Bone marrow (tissue), 2 donors: ENCODE measurements at regions not wholly inside any gene's neighbourhood (a gene's known extent, or its start where the extent isn't known, plus 50 kb on each side); places are given as distances from the start of the nearest gene placed in this dataset.
"Not testable (repeated sequence)": the region's sequence is repeated elsewhere in the genome, so short reads cannot be mapped to it uniquely, and the experiment has no call there.

ENCODE experiments used
- DNase-seq, 2 donors: peaks; one replicate each; lab custom pipeline; 2025; lab: John Stamatoyannopoulos, UW

DNA sequence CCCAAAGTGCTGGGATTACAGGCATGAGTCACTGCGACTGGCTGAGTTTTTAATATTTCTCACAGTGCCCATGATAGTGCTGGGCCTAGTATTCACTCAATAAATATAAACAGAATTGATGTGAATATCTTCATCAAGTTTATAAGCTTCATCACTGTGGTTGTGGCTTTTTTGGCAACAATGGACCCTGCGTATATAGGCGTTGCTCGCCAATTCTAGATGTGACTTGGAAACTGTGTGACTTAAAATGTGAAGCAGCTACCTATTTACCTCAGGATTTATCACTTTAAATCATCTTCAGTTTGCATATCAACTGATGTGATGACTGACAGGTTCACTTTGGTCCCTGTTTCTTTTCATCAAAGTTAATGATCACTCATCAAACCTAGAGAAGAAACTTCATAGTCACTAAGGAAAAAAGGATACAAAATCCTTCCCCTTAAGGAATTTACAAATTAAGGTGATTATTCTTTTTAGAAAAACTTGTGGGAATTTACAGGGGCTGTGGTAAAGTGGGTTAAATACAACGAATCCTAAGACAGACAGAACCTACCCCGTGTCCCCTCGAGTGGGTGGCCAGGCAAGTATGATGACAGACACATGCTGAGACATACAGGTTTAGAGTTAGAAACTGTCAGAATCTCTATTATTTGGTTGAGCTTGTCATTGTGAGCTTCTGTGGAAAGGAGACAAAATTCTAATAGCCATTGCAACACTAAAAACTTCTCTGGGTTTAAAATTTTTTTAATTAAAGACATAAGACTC is 101.3 kb downstream of the AKAP11 start:
- DNase-seq: no peak

DNA sequence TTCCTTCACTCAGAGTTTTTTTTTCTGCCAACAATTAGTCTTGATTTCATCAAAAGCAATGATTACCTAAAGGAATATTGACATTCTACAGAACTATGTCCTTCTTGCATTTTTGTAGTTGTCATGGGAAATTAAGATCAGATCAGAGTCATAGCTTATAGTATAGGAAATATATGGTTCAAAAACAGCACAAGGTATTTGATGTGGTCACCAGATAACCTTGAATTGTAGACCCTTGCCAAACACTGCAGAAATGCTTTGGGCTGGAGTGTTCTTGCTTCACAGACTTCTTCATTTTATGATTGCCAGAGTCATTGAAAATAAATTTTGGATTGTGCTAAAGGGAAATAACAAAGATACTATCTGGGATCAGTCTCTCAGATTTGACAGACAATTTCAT is 103.7 kb downstream of the AKAP11 start:
- no peak for DNase-seq

DNA sequence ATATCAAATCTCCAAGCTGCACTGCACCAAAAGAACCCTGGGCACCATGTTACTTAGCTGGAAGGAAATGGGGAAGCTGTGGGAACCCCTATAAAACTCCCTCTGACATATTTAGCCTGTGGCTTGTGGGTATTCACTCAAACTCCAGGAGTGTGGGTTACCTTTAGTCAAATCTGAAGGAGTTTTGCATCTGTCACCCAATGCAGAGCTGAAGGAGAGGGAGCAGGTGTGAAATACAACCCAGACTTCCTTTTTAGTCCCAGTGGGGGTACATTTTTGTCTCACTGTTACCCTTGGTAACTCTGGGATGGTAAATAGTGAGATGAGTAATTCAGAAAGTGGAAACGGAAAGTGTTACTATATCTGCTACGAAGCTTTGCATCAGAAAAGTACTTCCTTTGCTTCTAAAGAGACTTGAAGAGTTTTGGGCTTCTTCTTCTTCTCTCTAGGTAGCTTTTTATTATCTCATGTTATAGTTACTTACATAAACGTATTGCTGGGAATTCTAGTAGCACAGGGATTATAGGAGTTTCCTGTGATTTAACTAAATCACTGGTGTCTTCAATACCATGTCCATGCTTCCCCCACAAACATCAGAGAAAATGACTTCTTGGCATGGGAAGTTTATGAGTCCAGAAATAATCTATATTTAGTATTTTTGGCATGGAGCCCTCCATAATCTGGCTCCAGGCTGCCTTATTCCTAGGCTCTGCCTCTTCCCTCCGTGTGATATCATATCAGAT is 105.9 kb downstream of the AKAP11 start:
- DNase-seq: no peak

DNA sequence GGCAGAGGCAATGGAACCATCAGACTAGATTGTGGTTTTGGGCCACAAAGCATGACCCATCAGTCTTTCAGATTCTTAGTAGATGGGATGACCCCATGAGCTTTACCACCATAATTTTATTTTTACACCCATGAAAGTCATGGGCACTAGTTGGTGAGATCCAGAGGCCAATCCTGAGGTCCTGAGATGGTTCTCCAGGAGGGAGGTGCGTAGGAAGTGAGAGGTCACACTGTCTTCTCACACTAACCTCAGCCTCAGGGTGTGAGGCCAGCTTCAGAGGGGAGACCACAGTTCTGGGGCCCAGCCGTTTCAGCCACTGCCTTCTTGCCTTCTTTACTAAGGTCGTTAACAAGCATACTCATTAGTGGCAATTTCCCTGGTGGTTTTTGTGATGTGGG is 106.4 kb downstream of the AKAP11 start:
- no peak for DNase-seq

DNA sequence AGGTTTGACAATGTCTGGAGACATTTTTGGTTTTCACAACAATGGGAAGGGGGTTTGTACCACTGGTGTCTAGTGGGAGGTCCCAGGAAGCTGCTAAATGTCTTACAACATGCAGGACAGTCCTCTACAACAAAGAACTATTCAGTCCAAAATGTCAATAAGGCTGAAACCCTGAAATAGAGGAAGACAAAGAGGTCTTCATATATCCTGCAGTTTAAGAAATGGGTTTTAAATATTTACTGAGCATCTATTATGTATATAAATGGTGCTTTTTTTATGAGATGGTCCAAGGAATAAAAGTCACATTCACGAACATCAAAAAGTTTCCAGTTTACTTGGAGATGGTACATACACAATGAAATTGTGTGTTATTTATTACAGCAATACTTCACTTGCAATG is 107.3 kb downstream of the AKAP11 start:
- no peak for DNase-seq

DNA sequence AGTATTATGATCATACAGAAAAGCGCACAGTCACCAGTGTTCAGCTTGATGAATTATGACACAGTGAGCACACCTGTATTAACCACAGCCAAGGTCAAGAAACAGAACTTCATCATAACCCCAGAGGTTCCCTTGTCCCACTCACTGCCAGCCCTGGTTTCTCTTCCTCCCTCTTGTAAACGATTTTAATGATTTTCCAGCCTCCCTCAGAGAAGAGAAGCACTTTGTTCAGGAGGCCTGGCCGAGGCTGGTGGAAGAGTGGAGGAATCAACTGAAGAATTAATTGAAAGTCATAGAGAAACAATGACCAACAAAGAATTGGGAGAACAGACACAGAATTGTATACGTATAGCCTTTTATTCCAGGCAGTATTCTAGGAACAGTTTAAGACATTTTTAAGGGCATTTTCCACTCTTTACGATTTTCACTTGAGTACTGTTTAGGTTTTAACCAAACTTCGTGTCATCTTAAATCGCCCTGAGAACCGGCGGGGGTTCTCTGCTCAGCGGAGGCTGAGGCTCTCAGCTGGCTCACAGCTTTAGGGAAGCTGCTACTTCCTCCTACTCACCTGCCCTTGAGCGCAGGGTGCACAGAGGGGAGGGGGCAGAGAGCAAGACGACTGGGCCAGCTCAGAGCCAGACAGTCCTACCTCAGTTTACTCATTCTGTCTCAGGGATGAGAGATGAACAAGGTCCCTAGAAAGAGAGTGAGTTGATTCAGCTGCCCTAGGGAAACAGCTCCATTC is 108.6 kb downstream of the AKAP11 start:
- no peak for DNase-seq

DNA sequence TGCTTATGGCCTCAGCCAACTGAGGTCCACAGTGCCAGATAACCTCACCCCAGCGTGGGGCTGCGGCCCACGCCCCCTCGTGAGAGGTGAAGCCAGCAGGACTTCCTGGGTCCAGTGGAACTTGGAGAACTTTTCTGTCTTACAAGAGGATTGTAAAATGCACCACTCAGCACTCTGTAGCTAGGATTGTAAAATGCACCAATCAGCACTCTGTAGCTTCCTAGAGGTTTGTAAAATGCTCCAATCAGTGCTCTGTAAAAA is 109.1 kb downstream of the AKAP11 start:
- DNase-seq: no peak

DNA sequence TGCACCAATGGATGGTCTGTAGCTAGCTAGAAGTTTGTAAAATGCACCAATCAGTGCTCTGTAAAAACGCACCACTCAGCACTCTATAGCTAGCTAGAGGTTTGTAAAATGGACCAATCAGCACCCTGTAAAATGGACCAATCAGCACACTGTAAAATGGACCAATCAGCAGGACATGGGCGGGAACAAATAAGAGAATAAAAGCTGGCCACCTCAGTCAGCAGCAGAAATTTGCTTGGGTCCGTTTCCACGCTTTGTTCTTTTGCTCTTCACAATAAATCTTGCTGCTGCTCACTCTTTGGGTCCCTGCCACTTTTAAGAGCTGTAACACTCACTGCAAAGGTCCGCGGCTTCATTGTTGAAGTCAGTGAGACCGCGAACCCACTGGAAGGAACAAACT is 109.5 kb downstream of the AKAP11 start:
- not testable (repeated sequence) for DNase-seq

DNA sequence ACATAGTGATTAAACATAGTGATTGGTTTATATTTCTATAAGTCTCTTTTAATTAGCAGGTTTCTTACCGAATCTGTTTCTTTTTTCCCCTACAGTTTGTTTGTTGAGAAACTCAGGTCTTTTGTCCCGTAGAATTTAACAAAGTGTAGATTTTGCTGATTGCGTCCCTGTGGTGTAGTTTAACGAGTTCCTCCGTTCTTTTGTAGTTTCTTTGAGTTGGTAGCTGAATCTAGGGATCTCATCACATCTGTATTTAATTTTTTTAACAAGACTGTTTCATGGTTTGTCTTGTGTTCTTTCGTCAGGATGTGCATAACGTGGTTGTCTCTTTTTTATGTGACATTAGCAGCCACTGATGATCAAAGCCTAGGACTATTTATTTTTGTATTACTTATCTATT is 111.1 kb downstream of the AKAP11 start:
- no peak for DNase-seq

DNA sequence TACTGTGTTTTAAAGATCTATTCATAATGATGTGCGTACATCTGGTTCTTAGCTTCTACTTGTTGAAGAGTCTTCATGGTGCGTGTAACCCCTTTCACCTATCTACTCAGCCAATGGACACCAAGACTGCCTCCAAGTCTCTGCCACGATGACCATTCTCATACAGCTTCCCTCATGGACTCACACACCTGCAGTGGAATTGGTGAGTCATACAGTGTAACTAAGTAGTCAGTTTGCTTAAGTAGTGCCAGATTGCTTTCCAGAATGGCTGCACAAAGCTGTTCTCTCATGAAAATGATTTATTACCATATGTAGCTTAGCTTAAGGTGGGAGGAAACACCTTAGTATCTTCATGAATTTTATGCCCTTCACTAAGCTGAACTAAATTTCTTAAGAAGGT is 112.3 kb downstream of the AKAP11 start:
- DNase-seq: no peak

DNA sequence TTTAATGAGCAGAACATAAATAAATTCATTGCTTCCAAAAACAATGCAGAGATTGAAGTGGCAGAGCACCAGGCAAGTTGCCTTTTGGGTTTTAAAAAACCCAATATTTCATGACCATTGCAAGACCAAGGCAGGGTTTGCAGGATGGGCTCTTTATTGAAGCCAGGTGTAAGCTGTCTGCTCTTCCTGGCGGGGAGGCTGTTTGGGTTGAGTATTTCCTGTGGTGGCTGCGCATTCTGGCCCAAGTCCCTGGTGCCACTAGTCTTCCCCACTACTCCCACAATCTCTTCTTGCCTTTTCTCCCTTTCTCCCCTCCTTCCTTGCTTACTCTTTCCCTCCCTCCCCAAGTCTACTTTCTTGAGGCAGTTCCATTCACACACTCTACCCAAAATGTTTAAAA is 116.4 kb downstream of the AKAP11 start:
- no peak for DNase-seq

DNA sequence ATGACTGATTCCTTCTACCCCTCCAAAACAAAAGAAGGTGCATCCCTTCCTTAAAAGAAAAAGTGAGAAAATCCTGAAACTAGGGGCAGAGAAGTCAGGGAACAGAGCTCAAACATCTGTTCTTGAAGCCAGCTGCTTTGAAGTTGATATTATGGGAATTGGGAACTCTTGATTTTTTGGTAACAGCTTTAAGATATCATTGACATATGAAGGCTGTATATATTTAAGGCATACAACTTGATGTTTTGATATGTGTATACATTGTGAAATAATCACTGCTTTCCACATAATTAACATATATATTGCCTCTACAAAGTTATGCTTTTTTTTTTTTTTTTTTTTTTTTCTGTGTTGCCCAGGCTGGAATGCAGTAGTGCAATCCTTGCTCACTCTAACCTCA is 117.1 kb downstream of the AKAP11 start:
- no peak for DNase-seq

DNA sequence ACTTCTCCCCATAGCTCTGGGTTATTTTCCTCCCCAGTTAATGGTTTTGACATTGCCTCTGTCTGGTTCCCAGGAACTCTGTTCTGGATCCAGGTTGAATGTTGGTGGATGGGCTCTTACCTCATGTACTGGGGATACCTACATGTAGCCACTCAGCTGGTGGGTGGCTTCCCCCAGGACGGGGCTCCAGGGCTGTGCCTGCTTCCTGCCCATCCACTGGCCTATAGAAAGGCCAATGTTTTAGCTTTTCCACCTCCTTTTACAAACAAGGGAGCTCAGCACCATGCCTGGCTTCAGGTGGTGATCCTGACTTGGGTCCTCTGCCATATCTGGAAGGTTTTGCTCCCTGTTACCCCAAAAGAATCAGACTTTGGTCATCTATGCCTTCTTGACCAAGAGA is 120.2 kb downstream of the AKAP11 start:
- DNase-seq: no peak

DNA sequence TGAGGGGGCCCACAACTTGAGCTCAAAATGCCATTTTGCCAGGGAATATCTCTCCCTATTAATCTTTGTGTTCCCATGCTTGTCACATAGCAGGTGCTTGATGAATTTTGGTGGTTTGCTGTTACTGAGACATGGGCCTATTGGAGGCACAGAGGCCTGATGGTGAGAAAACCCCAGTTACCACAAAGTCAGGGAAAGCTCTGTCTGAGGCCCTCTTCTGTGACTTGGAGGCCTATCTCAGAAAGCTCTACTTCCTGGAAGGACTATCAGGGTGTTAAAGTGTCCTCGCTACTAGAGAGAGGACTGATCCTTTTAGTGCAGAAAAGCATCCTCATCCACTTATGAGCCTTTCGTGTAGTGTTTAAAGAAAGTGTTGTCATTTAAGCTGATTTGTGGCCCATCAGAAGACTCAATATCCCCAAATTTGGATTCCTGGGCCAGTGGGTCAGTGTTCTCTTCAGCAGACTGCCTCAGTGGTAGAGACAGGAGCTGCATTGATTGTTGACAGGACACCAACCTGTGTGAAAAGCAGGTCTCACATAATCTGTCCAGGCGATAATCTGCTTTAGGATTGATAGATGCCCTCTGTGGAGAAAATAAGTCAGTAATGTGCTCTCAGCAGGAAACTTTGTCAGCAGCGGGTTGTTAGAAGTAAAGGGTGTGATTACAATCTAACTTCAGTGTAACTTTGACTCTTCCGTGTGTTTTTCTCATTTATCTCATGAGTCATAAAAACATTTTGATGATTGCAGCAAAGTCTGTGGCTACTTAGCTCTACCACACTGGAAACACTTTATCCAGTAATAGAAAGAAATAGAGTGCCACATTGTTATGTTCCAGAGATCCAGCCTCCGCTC is 121.0 kb downstream of the AKAP11 start:
- no peak for DNase-seq

DNA sequence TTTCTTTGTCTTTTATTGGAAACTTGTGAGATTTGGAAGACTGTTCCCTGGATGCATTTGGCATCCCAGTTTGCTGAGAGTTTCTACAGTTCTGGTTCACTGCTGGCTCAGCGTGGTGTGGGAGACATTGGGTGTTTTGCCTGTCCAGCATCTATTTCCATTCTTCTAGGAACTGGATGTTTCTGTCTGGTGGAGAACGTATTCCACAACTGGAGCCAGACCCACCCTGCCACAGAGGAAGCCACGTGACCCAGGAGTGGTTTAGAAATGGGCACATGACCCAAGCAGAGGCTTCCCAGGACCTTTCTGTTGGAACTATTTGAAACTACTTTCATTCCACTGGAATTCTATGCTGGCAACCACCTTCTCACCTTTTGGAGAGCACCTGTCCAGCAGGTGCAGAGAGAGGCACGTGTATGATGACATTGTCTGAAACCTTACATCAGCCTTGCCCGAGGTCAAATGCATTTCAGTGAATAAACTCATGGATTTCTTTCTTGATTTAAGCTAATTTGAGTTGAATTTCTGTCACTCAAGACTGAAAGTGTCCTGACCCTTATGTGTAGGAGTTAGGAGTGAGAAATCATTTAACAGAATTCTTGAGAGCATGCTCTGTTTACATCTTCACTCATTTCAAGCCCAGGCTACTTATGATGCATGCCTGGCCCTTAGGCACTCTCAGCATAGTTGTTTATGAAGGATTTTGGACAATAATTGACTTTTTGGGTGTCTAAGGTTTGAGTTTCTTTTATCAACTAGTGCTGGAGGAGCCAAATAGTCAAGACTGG is 121.8 kb downstream of the AKAP11 start:
- no peak for DNase-seq

DNA sequence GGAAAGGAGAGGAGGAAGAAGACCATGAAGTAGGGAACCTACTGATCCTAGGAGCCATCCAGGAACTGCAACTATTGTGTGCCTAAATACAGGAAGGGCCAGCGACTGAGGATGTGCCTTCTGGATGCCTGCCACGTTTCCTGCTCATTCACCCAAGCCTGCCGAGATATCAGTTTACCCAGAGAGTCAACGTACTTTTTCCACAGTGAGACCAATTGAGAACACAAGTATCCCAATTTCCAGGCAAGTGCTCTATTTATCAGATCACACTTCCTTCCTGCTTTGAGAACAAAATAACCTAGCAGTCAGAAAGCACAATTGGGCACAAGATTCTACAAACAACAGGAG is 122.4 kb downstream of the AKAP11 start:
- DNase-seq: no peak

DNA sequence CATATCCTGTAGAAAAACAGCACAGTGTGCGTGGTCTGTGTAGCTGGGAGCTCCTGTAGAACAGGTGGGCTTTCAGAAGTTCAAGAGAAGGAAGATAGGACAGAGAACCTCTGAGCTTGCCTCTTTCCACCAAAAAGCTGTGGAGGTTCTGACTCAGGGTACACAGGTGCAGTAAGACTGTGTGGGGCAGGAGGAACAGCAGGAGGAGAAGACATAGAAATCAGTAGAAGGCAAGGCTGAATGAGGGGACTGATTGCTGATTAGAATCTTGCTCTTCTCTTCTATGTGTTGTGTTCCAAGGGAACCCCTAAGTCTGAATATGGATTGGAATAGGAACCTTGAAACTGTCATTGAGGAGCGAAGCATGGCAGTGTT is 122.7 kb downstream of the AKAP11 start:
- DNase-seq: no peak

DNA sequence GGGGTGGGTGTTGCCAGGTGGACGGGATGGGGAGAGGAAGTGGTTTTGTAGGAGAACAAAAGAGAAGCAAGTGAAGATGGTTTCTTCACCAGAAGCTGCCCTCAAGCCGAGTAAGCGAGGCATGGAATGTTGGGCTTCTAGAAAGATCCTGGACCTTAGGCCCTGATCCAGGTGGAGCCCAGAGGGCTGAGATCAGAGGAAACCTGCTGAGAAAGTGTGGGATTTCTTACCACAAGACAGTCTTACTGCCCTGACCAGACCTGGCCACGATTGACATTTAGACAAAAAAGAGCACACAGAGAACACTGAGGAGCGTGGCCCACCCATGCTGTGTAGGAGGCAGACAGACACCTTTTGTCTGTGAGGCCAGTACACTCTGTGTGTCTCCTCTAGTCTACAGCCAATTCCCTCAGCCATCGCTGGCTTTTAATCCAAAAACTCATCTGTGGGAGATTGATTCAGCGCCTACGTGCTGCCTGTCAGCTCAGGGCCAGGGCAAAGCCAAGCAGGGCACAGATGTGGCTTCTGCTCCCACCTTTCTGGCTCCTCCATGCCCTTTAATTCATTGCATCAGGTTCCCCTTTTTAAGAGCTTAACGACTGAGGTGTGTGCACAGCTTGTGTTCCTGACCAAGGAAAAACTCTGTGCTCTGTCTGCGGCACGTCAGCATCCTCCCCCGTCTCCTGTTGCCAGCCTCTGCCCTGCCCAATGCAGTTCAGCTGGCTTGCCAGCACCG is 123.3 kb downstream of the AKAP11 start:
- no peak for DNase-seq

DNA sequence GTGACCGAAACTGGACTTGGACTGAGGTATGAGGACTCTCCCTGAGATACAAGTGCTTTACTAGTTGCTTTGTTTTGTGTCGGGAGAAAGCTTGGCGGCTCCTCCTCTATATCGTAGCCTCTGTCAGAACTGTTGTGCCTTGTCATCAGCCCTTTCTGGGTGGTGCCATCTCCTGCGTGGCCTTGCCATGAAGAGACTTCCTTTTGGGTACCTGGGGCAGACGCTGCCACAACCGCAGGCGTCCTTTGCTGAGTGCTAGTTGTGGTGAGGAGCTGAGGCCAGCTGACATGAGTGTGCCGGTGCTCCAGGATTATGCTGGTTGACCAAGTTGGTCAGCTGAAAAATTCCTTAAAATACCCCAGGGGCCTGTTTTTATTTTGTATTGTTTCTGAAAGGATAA is 124.5 kb downstream of the AKAP11 start:
- DNase-seq: no peak

DNA sequence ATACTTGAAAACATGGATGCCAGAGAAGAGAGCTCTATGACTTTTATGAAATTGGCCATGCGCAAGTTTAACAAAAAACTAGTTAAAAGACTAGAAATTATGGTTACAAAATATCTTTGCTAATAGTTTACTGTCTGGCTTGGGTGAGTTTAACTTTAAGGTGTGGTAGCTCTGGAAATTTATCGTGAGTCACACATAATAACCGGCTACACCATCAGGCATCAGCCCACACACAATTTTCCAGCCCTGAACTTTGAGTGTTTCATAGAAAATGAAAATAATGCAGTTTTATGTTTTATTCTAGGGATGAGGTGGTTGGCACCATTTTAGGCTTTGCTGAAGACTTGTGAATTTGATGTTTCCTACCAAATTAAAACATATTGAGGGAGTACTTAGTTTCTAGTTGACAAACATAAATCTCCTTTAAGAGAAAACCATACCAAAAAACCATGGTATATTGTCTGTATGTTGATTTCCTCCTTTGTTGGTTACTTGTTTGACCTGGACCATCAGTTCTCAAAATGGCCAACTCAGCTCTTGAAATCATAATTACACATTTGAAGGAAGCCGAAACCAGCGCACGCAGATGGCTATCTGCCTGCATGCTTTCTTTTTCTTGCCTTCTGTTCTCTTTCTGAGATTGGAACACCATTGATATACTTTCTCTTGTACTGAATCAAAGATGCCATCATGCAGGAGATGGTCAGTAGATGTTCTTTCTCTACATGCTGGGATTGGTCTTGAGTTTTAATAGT is 125.1 kb downstream of the AKAP11 start:
- DNase-seq: no peak
